Ovary (tissue), 7 donors: ENCODE measurements at regions not wholly inside any gene's neighbourhood (a gene's known extent, or its start where the extent isn't known, plus 50 kb on each side); places are given as distances from the start of the nearest gene placed in this dataset.
"Not testable (repeated sequence)": the region's sequence is repeated elsewhere in the genome, so short reads cannot be mapped to it uniquely, and the experiment has no call there.

Experiments used
- DNase-seq, 5 donors: peaks; one replicate each; pipeline ENCODE4 v3.0.0-alpha.2; 2019 to 2020
- H3K27ac ChIP-seq, 2 donors: fragments of 200-600 bp; one replicate each; pipeline versions ENCODE4 v1.5.1 to v1.8.0; 2019 to 2022
- H3K27me3 ChIP-seq: fragments of 200-600 bp; one replicate; pipeline ENCODE4 v1.8.0; 2022
- H3K36me3 ChIP-seq: fragments of 200-600 bp; sonication (generic); one replicate; pipeline ENCODE4 v1.5.1; 2019
- H3K4me1 ChIP-seq: one replicate; pipeline ENCODE4 v1.8.1; 2013; ENCODE audit warnings: mild to moderate bottlenecking, moderate library complexity; ENCODE audit not compliant: insufficient read depth
- H3K4me3 ChIP-seq: fragments of 200-600 bp; sonication (generic); one replicate; pipeline ENCODE4 v1.5.1; 2017
- H3K9me3 ChIP-seq, 2 donors: fragments of 200-600 bp in 1 of 2; sonication (generic) in 1 of 2; one replicate each; pipeline versions ENCODE4 v1.5.1 to v1.8.1; 2013 to 2019; ENCODE audit warnings: mild to moderate bottlenecking in 1 of 2, moderate library complexity in 1 of 2
- CTCF ChIP-seq, 3 donors: fragments of 450-650 bp in 2 of 3; fragments of 200-600 bp in 1 of 3; IDR thresholded peaks; one replicate each; pipeline versions ENCODE4 v1.5.1 to v1.8.0; 2016 to 2022; ENCODE audit warnings: antibody characterized with exemption in 3 of 3, mild to moderate bottlenecking in 1 of 3
- EP300 ChIP-seq: sonication (generic); formaldehyde crosslinking; IDR thresholded peaks from one replicate; pipeline ENCODE4 v1.6.1; 2017; ENCODE audit warnings: antibody characterized with exemption
- POLR2A ChIP-seq: fragments of 450-650 bp; IDR thresholded peaks from one replicate; pipeline ENCODE4 v1.6.1; 2017; ENCODE audit warnings: antibody characterized with exemption, mild to moderate bottlenecking, moderate library complexity
- WGBS, 3 donors: extraction: QIAGEN DNeasy Blood & Tissue Kit in 1 of 3; methylation state at CpG; one replicate each; pipeline versions ENCODE4 v1.1.5 to v1.1.7; 2013 to 2017; 5-methylcytosine and 5-hydroxymethylcytosine counted together
- intact Hi-C, 4 donors: fragments of 100-400 bp; cut with DNase I; formaldehyde crosslinking; loops; one replicate each; pipeline versions ENCODE4 v1.11.0 to v1.15.1; 2022 to 2023
- donor health status: DM: no; HTN: no; CAD: no; lungs with moderate emphysema.
- donor health status: DM: no; HTN: no; CAD: no.
- donor health status: Bipolar disorder and iron deficiency.
- donor health status: DM: no; HTN: no; CAD: no.
- donor health status: DM: yes; HTN: yes; CAD: no.

- Histone ChIP-seq H3K9me3 (no peaks in the 10 kb centered on the region), H3K27me3 (no peaks in the 10 kb centered on the region), H3K27ac (no peak overlapping the region), H3K4me1 (peaks cover 3% of the 10 kb centered on the region), H3K36me3 (no peaks in the 10 kb centered on the region), H3K4me3 (no peak overlapping the region)
- TF ChIP-seq EP300 (no peak), POLR2A (no peak), CTCF (IDR thresholded peaks at IDR 0.05) (no peak)
- no peak for DNase-seq
- 66 to 81% (median 69%) methylated on average over 5 to 6 of the region's 6 CpGs for WGBS, 3 donors
- intact Hi-C loops: no loop called here
Observed at GRCh38 chr11:119586181-119586580, 142.8 kb downstream of the NECTIN1 start.

GRCh38 chr11:119585043-119585781, 143.8 kb downstream of the NECTIN1 start:
- peak in 1 of 5 donors; percentile 21 for DNase-seq
- no peak overlapping the region for H3K27ac ChIP-seq
- H3K36me3 ChIP-seq: no peaks in the 10 kb centered on the region
- WGBS, 3 donors: 5 to 14% (median 6%) methylated on average over 19 to 38 of the region's 38 CpGs
- peaks cover 3% of the 10 kb centered on the region for H3K4me1 ChIP-seq
- intact Hi-C loops: no loop called here
- H3K4me3 ChIP-seq: peak overlapping the region; percentile 17
- no peaks in the 10 kb centered on the region for H3K27me3 ChIP-seq
- TF ChIP-seq CTCF (IDR thresholded peaks at IDR 0.05) (no peak), EP300 (no peak), POLR2A (no peak)
- no peaks in the 10 kb centered on the region for H3K9me3 ChIP-seq

- TF ChIP-seq EP300 (no peak), POLR2A (no peak), CTCF (IDR thresholded peaks at IDR 0.05) (no peak)
- H3K9me3 ChIP-seq: no peaks in the 10 kb centered on the region
- DNase-seq: peak in 2 of 5 donors; percentile 29 to 38
- H3K36me3 ChIP-seq: no peaks in the 10 kb centered on the region
- WGBS, 3 donors: 0 to 1% (median 1%) methylated on average over 48 to 56 of the region's 56 CpGs
- H3K4me3 ChIP-seq: peak overlapping the region; percentile 17
- H3K27ac ChIP-seq: no peak overlapping the region
- peaks cover 3% of the 10 kb centered on the region for H3K4me1 ChIP-seq
- intact Hi-C loops: no loop called here
- no peaks in the 10 kb centered on the region for H3K27me3 ChIP-seq
Observed at GRCh38 chr11:119584193-119585042, 144.6 kb downstream of the NECTIN1 start.

- H3K4me3 ChIP-seq: no peak overlapping the region
- 82 to 90% (median 85%) methylated on average over 6 of the region's 6 CpGs for WGBS, 3 donors
- no peaks in the 10 kb centered on the region for H3K9me3 ChIP-seq
- intact Hi-C loops: no loop called here
- H3K27me3 ChIP-seq: no peaks in the 10 kb centered on the region
- H3K27ac ChIP-seq: no peak overlapping the region
- no peak for TF ChIP-seq CTCF (IDR thresholded peaks at IDR 0.05)
- no peak for TF ChIP-seq EP300
- TF ChIP-seq POLR2A: no peak
- H3K36me3 ChIP-seq: no peaks in the 10 kb centered on the region
- DNase-seq: no peak
- H3K4me1 ChIP-seq: peaks cover 3% of the 10 kb centered on the region
Observed at GRCh38 chr11:119583585-119583984, 145.4 kb downstream of the NECTIN1 start.

GRCh38 chr11:119581396-119581795, 147.6 kb downstream of the NECTIN1 start:
- DNase-seq, H3K9me3 ChIP-seq, H3K27ac ChIP-seq, H3K4me3 ChIP-seq, intact Hi-C loops, H3K4me1 ChIP-seq, H3K36me3 ChIP-seq, H3K27me3 ChIP-seq: not testable (repeated sequence)
- WGBS, 3 donors: 85% methylated on average over 3 of the region's 3 CpGs
